ENCODE measurements at regions not wholly inside any gene's neighbourhood (a gene's known extent, or its start where the extent isn't known, plus 50 kb on each side); places are given as distances from the start of the nearest gene placed in this dataset.

- Histone ChIP-seq H3K36me3 (ENCODE audit: control insufficient read depth in 1 of 2, insufficient read depth in 2 of 2, low read length in 2 of 2) (no peaks in the 10 kb centered on the region), H3K27me3 (ENCODE audit: low read depth, low read length) (no peaks in the 10 kb centered on the region), H3K4me3 (ENCODE audit: low read depth in 1 of 2, low read length in 2 of 2) (no peak overlapping the region), H3K27ac (ENCODE audit: low read length) (no peak overlapping the region), H3K4me1 (ENCODE audit: control insufficient read depth in 1 of 2, insufficient read depth in 2 of 2, low read length in 2 of 2) (no peaks in the 10 kb centered on the region), H3K9me3 (ENCODE audit: control insufficient read depth in 1 of 2, low read length in 2 of 2) (peaks cover 0 to 4% of the 10 kb centered on the region in 2 donors)
Measured at GRCh38 chr18:27447930-27448329, 262.8 kb upstream of the CHST9 start.

- Histone ChIP-seq H3K36me3 (ENCODE audit: control insufficient read depth in 1 of 2, insufficient read depth in 2 of 2, low read length in 2 of 2) (no peaks in the 10 kb centered on the region), H3K27ac (ENCODE audit: low read length) (no peak overlapping the region)
Measured at GRCh38 chr18:27447451-27447881, 262.4 kb upstream of the CHST9 start.

GRCh38 chr18:27430595-27430994, 245.5 kb upstream of the CHST9 start:
- Histone ChIP-seq H3K4me1 (ENCODE audit: control insufficient read depth in 1 of 2, insufficient read depth in 2 of 2, low read length in 2 of 2) (no peaks in the 10 kb centered on the region), H3K4me3 (ENCODE audit: low read depth in 1 of 2, low read length in 2 of 2) (no peak overlapping the region), H3K36me3 (ENCODE audit: control insufficient read depth in 1 of 2, insufficient read depth in 2 of 2, low read length in 2 of 2) (no peaks in the 10 kb centered on the region), H3K9me3 (ENCODE audit: control insufficient read depth in 1 of 2, low read length in 2 of 2) (peaks cover 0 to 5% of the 10 kb centered on the region in 2 donors), H3K27me3 (ENCODE audit: low read depth, low read length) (no peaks in the 10 kb centered on the region), H3K27ac (ENCODE audit: low read length) (no peak overlapping the region)

More at GRCh38 chr18:27447451-27447881, 262.4 kb upstream of the CHST9 start:
- Histone ChIP-seq H3K4me3 (ENCODE audit: low read depth in 1 of 2, low read length in 2 of 2) (no peak overlapping the region), H3K27me3 (ENCODE audit: low read depth, low read length) (no peaks in the 10 kb centered on the region), H3K9me3 (ENCODE audit: control insufficient read depth in 1 of 2, low read length in 2 of 2) (peaks cover 0 to 4% of the 10 kb centered on the region in 2 donors), H3K4me1 (ENCODE audit: control insufficient read depth in 1 of 2, insufficient read depth in 2 of 2, low read length in 2 of 2) (no peaks in the 10 kb centered on the region)

GRCh38 chr18:27428716-27429475, 243.8 kb upstream of the CHST9 start:
- H3K4me1 ChIP-seq (ENCODE audit: control insufficient read depth in 1 of 2, insufficient read depth in 2 of 2, low read length in 2 of 2), result no peaks in the 10 kb centered on the region
- no peaks in the 10 kb centered on the region for H3K36me3 ChIP-seq (ENCODE audit: control insufficient read depth in 1 of 2, insufficient read depth in 2 of 2, low read length in 2 of 2)
- no peak overlapping the region for H3K4me3 ChIP-seq (ENCODE audit: low read depth in 1 of 2, low read length in 2 of 2)
- no peak overlapping the region for H3K27ac ChIP-seq (ENCODE audit: low read length)
- peaks cover 0 to 5% of the 10 kb centered on the region in 2 donors for H3K9me3 ChIP-seq (ENCODE audit: control insufficient read depth in 1 of 2, low read length in 2 of 2)
- no peaks in the 10 kb centered on the region for H3K27me3 ChIP-seq (ENCODE audit: low read depth, low read length)

GRCh38 chr18:27428120-27428519, 243.0 kb upstream of the CHST9 start:
- Histone ChIP-seq H3K4me3 (ENCODE audit: low read depth in 1 of 2, low read length in 2 of 2) (no peak overlapping the region), H3K9me3 (ENCODE audit: control insufficient read depth in 1 of 2, low read length in 2 of 2) (peaks cover 0 to 5% of the 10 kb centered on the region in 2 donors), H3K36me3 (ENCODE audit: control insufficient read depth in 1 of 2, insufficient read depth in 2 of 2, low read length in 2 of 2) (no peaks in the 10 kb centered on the region), H3K27me3 (ENCODE audit: low read depth, low read length) (no peaks in the 10 kb centered on the region), H3K27ac (ENCODE audit: low read length) (no peak overlapping the region), H3K4me1 (ENCODE audit: control insufficient read depth in 1 of 2, insufficient read depth in 2 of 2, low read length in 2 of 2) (no peaks in the 10 kb centered on the region)

- Histone ChIP-seq H3K4me3 (ENCODE audit: low read depth in 1 of 2, low read length in 2 of 2) (no peak overlapping the region), H3K9me3 (ENCODE audit: control insufficient read depth in 1 of 2, low read length in 2 of 2) (no peaks in the 10 kb centered on the region), H3K36me3 (ENCODE audit: control insufficient read depth in 1 of 2, insufficient read depth in 2 of 2, low read length in 2 of 2) (no peaks in the 10 kb centered on the region), H3K4me1 (ENCODE audit: control insufficient read depth in 1 of 2, insufficient read depth in 2 of 2, low read length in 2 of 2) (no peaks in the 10 kb centered on the region), H3K27me3 (ENCODE audit: low read depth, low read length) (no peaks in the 10 kb centered on the region), H3K27ac (ENCODE audit: low read length) (no peak overlapping the region)
Measured at GRCh38 chr18:27423581-27423980, 238.5 kb upstream of the CHST9 start.

GRCh38 chr18:27419646-27420045, 234.5 kb upstream of the CHST9 start:
- no peak overlapping the region for H3K27ac ChIP-seq (ENCODE audit: low read length)
- H3K4me1 ChIP-seq (ENCODE audit: control insufficient read depth in 1 of 2, insufficient read depth in 2 of 2, low read length in 2 of 2), result no peaks in the 10 kb centered on the region
- H3K36me3 ChIP-seq (ENCODE audit: control insufficient read depth in 1 of 2, insufficient read depth in 2 of 2, low read length in 2 of 2), result no peaks in the 10 kb centered on the region

GRCh38 chr18:27415495-27415894, 230.4 kb upstream of the CHST9 start:
- H3K36me3 ChIP-seq (ENCODE audit: control insufficient read depth in 1 of 2, insufficient read depth in 2 of 2, low read length in 2 of 2), result no peaks in the 10 kb centered on the region
- no peak overlapping the region for H3K27ac ChIP-seq (ENCODE audit: low read length)
- H3K27me3 ChIP-seq (ENCODE audit: low read depth, low read length), result no peaks in the 10 kb centered on the region
- no peaks in the 10 kb centered on the region for H3K9me3 ChIP-seq (ENCODE audit: control insufficient read depth in 1 of 2, low read length in 2 of 2)
- H3K4me3 ChIP-seq (ENCODE audit: low read depth in 1 of 2, low read length in 2 of 2), result no peak overlapping the region
- H3K4me1 ChIP-seq (ENCODE audit: control insufficient read depth in 1 of 2, insufficient read depth in 2 of 2, low read length in 2 of 2), result no peaks in the 10 kb centered on the region

More at GRCh38 chr18:27419646-27420045, 234.5 kb upstream of the CHST9 start:
- Histone ChIP-seq H3K4me3 (ENCODE audit: low read depth in 1 of 2, low read length in 2 of 2) (no peak overlapping the region), H3K9me3 (ENCODE audit: control insufficient read depth in 1 of 2, low read length in 2 of 2) (no peaks in the 10 kb centered on the region), H3K27me3 (ENCODE audit: low read depth, low read length) (no peaks in the 10 kb centered on the region)

GRCh38 chr18:27414682-27415081, 229.6 kb upstream of the CHST9 start:
- Histone ChIP-seq H3K27ac (ENCODE audit: low read length) (no peak overlapping the region), H3K4me1 (ENCODE audit: control insufficient read depth in 1 of 2, insufficient read depth in 2 of 2, low read length in 2 of 2) (no peaks in the 10 kb centered on the region), H3K9me3 (ENCODE audit: control insufficient read depth in 1 of 2, low read length in 2 of 2) (no peaks in the 10 kb centered on the region), H3K4me3 (ENCODE audit: low read depth in 1 of 2, low read length in 2 of 2) (no peak overlapping the region), H3K36me3 (ENCODE audit: control insufficient read depth in 1 of 2, insufficient read depth in 2 of 2, low read length in 2 of 2) (no peaks in the 10 kb centered on the region), H3K27me3 (ENCODE audit: low read depth, low read length) (no peaks in the 10 kb centered on the region)

GRCh38 chr18:27413495-27414401, 228.6 kb upstream of the CHST9 start:
- Histone ChIP-seq H3K4me1 (ENCODE audit: control insufficient read depth in 1 of 2, insufficient read depth in 2 of 2, low read length in 2 of 2) (no peaks in the 10 kb centered on the region), H3K27me3 (ENCODE audit: low read depth, low read length) (no peaks in the 10 kb centered on the region), H3K27ac (ENCODE audit: low read length) (peak overlapping the region; percentile 14), H3K9me3 (ENCODE audit: control insufficient read depth in 1 of 2, low read length in 2 of 2) (no peaks in the 10 kb centered on the region), H3K36me3 (ENCODE audit: control insufficient read depth in 1 of 2, insufficient read depth in 2 of 2, low read length in 2 of 2) (no peaks in the 10 kb centered on the region), H3K4me3 (ENCODE audit: low read depth in 1 of 2, low read length in 2 of 2) (no peak overlapping the region)

- Histone ChIP-seq H3K4me3 (ENCODE audit: low read depth in 1 of 2, low read length in 2 of 2) (no peak overlapping the region), H3K27me3 (ENCODE audit: low read depth, low read length) (no peaks in the 10 kb centered on the region), H3K4me1 (ENCODE audit: control insufficient read depth in 1 of 2, insufficient read depth in 2 of 2, low read length in 2 of 2) (no peaks in the 10 kb centered on the region), H3K9me3 (ENCODE audit: control insufficient read depth in 1 of 2, low read length in 2 of 2) (no peaks in the 10 kb centered on the region), H3K36me3 (ENCODE audit: control insufficient read depth in 1 of 2, insufficient read depth in 2 of 2, low read length in 2 of 2) (no peaks in the 10 kb centered on the region), H3K27ac (ENCODE audit: low read length) (no peak overlapping the region)
Measured at GRCh38 chr18:27412556-27412955, 227.4 kb upstream of the CHST9 start.
